ENCODE measurements at regions not wholly inside any gene's neighbourhood (a gene's known extent, or its start where the extent isn't known, plus 50 kb on each side); places are given as distances from the start of the nearest gene placed in this dataset.
"Not testable (repeated sequence)": the region's sequence is repeated elsewhere in the genome, so short reads cannot be mapped to it uniquely, and the experiment has no call there.

GRCh38 chr16:29219966-29220646 lies 186.4 kb downstream of the NPIPB11 start:
- Histone ChIP-seq H3K4me1 (peaks cover 0 to 27% (median 23%) of the 10 kb centered on the region in 4 donors), H3K27ac (peak overlapping the region; percentile 65 to 85 (median 76)), H3K4me3 (peak overlapping the region in 3 of 4 donors; percentile 20 to 25 (median 22))
- H3K36me3 ChIP-seq, H3K9me3 ChIP-seq, H3K27me3 ChIP-seq: not testable (repeated sequence)
- intact Hi-C loops (cut with DNase I): loop anchor here (10.0 kb wide), 1 partner anchor 105 kb away; no protein-coding TSS in a partner anchor
- peak; percentile 28 for DNase-seq
- 90 to 91% methylated on average over 24 of the region's 24 CpGs for WGBS, 2 donors
- TF ChIP-seq, protein P1, sequence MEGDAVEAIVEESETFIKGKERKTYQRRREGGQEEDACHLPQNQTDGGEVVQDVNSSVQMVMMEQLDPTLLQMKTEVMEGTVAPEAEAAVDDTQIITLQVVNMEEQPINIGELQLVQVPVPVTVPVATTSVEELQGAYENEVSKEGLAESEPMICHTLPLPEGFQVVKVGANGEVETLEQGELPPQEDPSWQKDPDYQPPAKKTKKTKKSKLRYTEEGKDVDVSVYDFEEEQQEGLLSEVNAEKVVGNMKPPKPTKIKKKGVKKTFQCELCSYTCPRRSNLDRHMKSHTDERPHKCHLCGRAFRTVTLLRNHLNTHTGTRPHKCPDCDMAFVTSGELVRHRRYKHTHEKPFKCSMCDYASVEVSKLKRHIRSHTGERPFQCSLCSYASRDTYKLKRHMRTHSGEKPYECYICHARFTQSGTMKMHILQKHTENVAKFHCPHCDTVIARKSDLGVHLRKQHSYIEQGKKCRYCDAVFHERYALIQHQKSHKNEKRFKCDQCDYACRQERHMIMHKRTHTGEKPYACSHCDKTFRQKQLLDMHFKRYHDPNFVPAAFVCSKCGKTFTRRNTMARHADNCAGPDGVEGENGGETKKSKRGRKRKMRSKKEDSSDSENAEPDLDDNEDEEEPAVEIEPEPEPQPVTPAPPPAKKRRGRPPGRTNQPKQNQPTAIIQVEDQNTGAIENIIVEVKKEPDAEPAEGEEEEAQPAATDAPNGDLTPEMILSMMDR (IDR thresholded peaks at IDR 0.05): peak in 1 of 4 experiments; percentile 10

- H3K27ac ChIP-seq: peak overlapping the region in 2 of 4 donors; percentile 76 to 85
- H3K36me3 ChIP-seq; intact Hi-C loops (cut with DNase I); DNase-seq; H3K9me3 ChIP-seq; H3K27me3 ChIP-seq; H3K4me3 ChIP-seq: not testable (repeated sequence)
- peaks cover 0 to 27% (median 23%) of the 10 kb centered on the region in 4 donors for H3K4me1 ChIP-seq
- WGBS, 2 donors: 96 to 97% methylated on average over 16 of the region's 16 CpGs
These were observed 186.9 kb downstream of the NPIPB11 start for GRCh38 chr16:29219562-29219961.

DNA sequence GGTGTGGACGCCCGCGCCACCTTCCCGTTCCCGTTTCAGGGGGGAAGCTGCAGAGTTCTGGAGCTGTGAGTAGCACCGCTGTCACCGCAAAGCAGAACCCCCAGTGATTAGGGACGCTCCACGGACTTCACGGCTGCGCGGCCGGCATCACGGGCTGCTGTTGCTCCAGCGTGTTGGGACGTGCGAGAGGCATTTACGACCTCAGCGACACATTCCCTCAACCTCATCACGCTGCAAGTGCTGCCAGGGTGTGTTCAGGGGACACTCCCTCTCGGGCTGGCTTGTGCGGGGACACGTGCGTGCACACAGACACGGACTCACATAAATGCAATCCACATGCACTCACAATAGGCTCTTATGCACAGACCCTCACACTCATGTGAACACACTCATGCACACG lies 187.9 kb downstream of the NPIPB11 start:
- H3K4me3 ChIP-seq; H3K36me3 ChIP-seq; H3K27me3 ChIP-seq; intact Hi-C loops (cut with DNase I); H3K27ac ChIP-seq; H3K9me3 ChIP-seq: not testable (repeated sequence)
- DNase-seq: peak; percentile 49
- 89 to 94% methylated on average over 26 of the region's 26 CpGs for WGBS, 2 donors
- H3K4me1 ChIP-seq: peaks cover 0 to 27% (median 23%) of the 10 kb centered on the region in 4 donors

- intact Hi-C loops (cut with DNase I): not testable (repeated sequence)
- 89 to 91% methylated on average over 11 to 12 of the region's 16 CpGs for WGBS, 2 donors
- DNase-seq: peak; percentile 22
These were observed 188.3 kb downstream of the NPIPB11 start for GRCh38 chr16:29218171-29218570.

DNA sequence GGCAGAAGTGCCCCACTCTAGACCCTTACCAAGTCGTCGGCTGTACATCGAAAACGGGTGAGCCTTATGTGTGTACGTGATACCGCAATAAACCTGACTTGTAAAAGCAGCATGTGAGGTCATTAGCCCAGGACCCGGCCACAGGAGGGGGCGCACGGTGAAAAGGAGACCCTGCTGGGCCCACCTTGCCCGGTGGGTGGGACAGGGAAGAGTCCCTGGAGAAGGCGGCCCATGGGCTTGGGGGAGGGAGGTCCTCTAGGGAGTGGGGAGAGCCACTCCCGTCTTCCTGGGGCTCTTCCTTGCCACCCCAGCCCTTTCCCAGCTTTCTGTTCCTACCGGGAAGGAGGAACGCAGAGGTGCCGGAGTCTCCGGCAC lies 188.8 kb downstream of the NPIPB11 start:
- peaks cover 0 to 27% (median 23%) of the 10 kb centered on the region in 4 donors for H3K4me1 ChIP-seq
- DNase-seq; H3K27ac ChIP-seq; H3K36me3 ChIP-seq; H3K9me3 ChIP-seq; H3K27me3 ChIP-seq; H3K4me3 ChIP-seq; intact Hi-C loops (cut with DNase I): not testable (repeated sequence)
- WGBS, 2 donors: 75 to 88% methylated on average over 13 to 14 of the region's 16 CpGs

More at GRCh38 chr16:29218171-29218570, 188.3 kb downstream of the NPIPB11 start:
- H3K9me3 ChIP-seq, H3K36me3 ChIP-seq, H3K27me3 ChIP-seq, H3K27ac ChIP-seq, H3K4me3 ChIP-seq: not testable (repeated sequence)
- H3K4me1 ChIP-seq: peaks cover 0 to 27% (median 23%) of the 10 kb centered on the region in 4 donors

GRCh38 chr16:29217104-29217751 lies 189.3 kb downstream of the NPIPB11 start:
- H3K4me1 ChIP-seq: peaks cover 0 to 24% (median 23%) of the 10 kb centered on the region in 4 donors
- DNase-seq; H3K27ac ChIP-seq; H3K9me3 ChIP-seq; H3K4me3 ChIP-seq; intact Hi-C loops (cut with DNase I); H3K27me3 ChIP-seq; H3K36me3 ChIP-seq: not testable (repeated sequence)
- WGBS, 2 donors: 90 to 92% methylated on average over 22 of the region's 22 CpGs

- DNase-seq; H3K27me3 ChIP-seq; H3K4me3 ChIP-seq; H3K27ac ChIP-seq; H3K9me3 ChIP-seq; intact Hi-C loops (cut with DNase I); H3K4me1 ChIP-seq; H3K36me3 ChIP-seq: not testable (repeated sequence)
- 84 to 85% methylated on average over 3 of the region's 3 CpGs for WGBS, 2 donors
These were observed 192.7 kb downstream of the NPIPB11 start for GRCh38 chr16:29213770-29214169.

DNA sequence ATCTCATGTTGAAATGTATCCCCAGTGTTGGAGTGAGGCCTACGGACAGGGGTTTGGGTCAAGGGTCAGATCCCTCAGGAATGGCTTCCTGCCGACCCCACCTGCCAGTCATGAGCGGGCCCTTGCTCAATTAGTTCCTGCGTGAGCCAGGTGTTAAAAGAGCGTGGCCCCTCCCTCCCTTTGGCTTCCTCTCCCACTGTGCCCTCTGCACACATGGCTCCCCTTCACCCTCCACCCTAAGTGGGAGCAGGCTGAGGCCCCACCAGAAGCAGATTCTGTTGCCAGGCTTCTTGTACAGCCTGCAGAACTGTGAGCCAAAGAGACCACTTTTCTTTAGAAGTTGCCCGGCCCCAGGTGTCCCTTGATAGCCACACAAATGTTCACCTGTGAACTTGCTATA lies 193.3 kb downstream of the NPIPB11 start:
- H3K27ac ChIP-seq; H3K4me1 ChIP-seq; intact Hi-C loops (cut with DNase I); DNase-seq; H3K4me3 ChIP-seq; H3K36me3 ChIP-seq; H3K9me3 ChIP-seq; H3K27me3 ChIP-seq: not testable (repeated sequence)
- WGBS, 2 donors: 70 to 76% methylated on average over 6 of the region's 6 CpGs

DNA sequence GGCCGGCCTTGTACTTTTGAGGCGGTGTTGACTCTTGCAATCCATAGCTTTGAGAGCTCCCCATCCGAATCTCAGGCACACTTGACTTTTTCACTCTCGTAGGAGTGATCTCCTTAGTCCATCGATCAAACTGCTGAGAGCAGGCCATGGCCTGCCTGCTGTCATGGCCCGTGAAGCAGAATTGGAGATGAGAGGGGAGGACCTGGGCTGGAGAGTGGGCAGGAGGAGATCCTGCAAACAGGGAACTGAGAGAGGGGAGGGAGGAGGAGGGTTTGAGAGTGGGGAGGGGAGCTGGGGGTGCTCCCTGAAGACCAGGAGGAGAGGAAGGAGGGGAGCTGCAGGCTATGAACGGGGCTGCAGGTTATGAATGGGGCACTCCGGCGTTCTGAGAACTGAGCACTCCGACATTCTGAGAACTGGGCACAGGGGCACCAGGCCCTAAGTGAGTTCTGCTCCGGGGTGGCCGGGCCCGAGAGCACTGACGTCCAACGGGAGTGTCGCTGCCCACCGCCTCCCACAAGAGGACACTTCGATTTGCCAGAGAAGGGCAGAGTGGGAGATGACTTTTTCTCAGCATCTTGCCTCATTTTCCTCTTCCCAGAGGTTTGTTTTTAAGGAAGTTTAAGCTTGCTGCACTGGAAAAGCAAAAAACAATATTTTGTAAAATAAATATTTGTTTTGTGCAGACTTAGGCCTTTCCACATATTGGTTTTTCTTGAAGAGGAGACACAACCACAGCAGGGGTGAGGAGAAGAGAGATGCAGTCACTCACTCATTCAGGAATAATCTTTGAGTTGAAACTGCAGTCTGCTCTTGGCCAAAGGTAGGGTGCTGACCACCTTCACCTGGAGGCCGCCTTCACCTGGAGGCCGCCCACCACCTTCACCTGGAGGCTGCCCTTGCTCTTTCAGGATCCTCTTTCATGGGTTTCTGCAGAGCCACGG lies 194.2 kb downstream of the NPIPB11 start:
- H3K4me1 ChIP-seq; H3K27me3 ChIP-seq; H3K36me3 ChIP-seq; intact Hi-C loops (cut with DNase I); H3K27ac ChIP-seq; H3K9me3 ChIP-seq; H3K4me3 ChIP-seq; DNase-seq: not testable (repeated sequence)
- WGBS, 2 donors: 92 to 94% methylated on average over 21 of the region's 21 CpGs

- H3K4me3 ChIP-seq; H3K9me3 ChIP-seq; H3K27ac ChIP-seq; H3K4me1 ChIP-seq; H3K36me3 ChIP-seq; H3K27me3 ChIP-seq; intact Hi-C loops (cut with DNase I); DNase-seq: not testable (repeated sequence)
- 91 to 92% methylated on average over 12 of the region's 12 CpGs for whole genome bisulfite sequencing, 2 donors
These were observed 195.1 kb downstream of the NPIPB11 start for GRCh38 chr16:29211456-29211855.

DNA sequence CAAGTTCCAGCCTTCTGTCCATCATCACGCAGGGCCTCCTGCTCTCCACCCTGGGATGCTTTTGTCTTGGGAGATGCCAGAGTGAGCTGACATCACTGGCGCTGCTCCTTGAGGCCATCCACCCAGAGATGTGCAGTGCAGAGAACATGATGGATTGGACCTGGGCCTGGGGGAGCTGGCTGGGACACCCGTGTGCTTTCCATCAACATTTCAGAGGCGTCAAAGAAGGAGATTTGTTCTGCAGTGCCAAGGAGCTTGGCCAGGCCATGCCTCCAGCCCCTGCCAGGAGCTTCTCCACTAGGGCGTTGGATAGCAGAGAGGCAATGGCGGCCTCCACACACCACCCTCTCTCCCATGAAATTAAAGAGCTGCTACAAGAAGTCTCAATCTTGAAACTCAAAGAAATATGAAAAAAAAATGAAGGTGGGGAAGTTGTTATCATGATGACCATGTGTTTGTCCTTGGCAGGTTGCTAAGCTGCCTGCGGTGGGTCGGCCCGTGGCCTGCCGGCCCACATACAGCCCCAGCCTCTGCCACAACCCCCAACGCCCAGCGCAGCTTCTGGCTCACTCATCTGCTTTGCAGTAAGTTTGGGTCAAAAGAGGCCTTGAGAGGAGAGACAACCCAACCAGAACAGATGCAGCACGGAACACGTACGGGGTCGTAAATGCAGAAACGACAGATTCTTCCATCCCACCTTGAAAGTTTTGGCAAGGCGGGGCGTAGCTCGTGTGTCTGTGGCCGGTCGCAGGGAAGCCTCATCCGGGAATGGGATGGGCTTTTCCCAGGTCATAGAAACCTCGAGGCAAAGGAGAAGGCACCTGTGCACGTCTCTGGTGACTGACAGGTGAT lies 196.0 kb downstream of the NPIPB11 start:
- H3K4me3 ChIP-seq; H3K27ac ChIP-seq; DNase-seq; H3K4me1 ChIP-seq; H3K36me3 ChIP-seq; intact Hi-C loops (cut with DNase I); H3K27me3 ChIP-seq; H3K9me3 ChIP-seq: not testable (repeated sequence)
- 86% methylated on average over 21 of the region's 25 CpGs for WGBS, 2 donors

All from sigmoid colon (tissue), 6 donors.